Ascending aorta (tissue), 2 donors: ENCODE measurements at regions not wholly inside any gene's neighbourhood (a gene's known extent, or its start where the extent isn't known, plus 50 kb on each side); places are given as distances from the start of the nearest gene placed in this dataset.

Source experiments
- DNase-seq, 2 donors: peaks; one replicate each; pipeline ENCODE4 v3.0.0-alpha.2; 2019; ENCODE audit warnings: low spot score in 2 of 2
- H3K27ac ChIP-seq, 2 donors: fragments of 200-600 bp; sonication (generic); one replicate each; pipeline ENCODE4 v1.5.1; 2016 to 2017; ENCODE audit warnings: mild to moderate bottlenecking in 1 of 2
- H3K27me3 ChIP-seq: fragments of 200-600 bp; sonication (generic); one replicate; pipeline ENCODE4 v1.5.1; 2017
- H3K36me3 ChIP-seq, 2 donors: fragments of 200-600 bp; sonication (generic); one replicate each; pipeline ENCODE4 v1.5.1; 2016
- H3K4me1 ChIP-seq, 2 donors: fragments of 200-600 bp; sonication (generic); one replicate each; pipeline ENCODE4 v1.5.1; 2016 to 2017; ENCODE audit warnings: mild to moderate bottlenecking in 1 of 2
- H3K4me3 ChIP-seq, 2 donors: fragments of 200-600 bp; sonication (generic); one replicate each; pipeline ENCODE4 v1.5.1; 2016 to 2017; ENCODE audit warnings: mild to moderate bottlenecking in 1 of 2
- H3K9me3 ChIP-seq, 2 donors: fragments of 200-600 bp; sonication (generic); one replicate each; pipeline ENCODE4 v1.5.1; 2016
- CTCF ChIP-seq, 3 experiments: fragments of 200-600 bp in 2 of 3; fragments of 450-650 bp in 1 of 3; sonication (generic) in 2 of 3; IDR thresholded peaks; one replicate each; pipeline ENCODE4 v1.5.1; 2016 to 2019; ENCODE audit warnings: antibody characterized with exemption in 3 of 3, mild to moderate bottlenecking in 1 of 3, moderate library complexity in 1 of 3
- intact Hi-C: fragments of 100-400 bp; cut with DNase I; formaldehyde crosslinking; loops from one replicate; pipeline ENCODE4 v1.15.1; 2023

- H3K4me1 ChIP-seq: no peaks in the 10 kb centered on the region
- no peak for DNase-seq
These were observed 859.8 kb downstream of the FSCB start for GRCh38 chr14:43647302-43647701.

GRCh38 chr14:43640718-43641267 lies 866.3 kb downstream of the FSCB start:
- TF ChIP-seq CTCF (IDR thresholded peaks at IDR 0.05): no peak
- intact Hi-C loops: no loop called here
- DNase-seq: no peak
- no peaks in the 10 kb centered on the region for H3K4me1 ChIP-seq
- H3K9me3 ChIP-seq: no peaks in the 10 kb centered on the region
- no peak overlapping the region for H3K27ac ChIP-seq
- no peaks in the 10 kb centered on the region for H3K36me3 ChIP-seq
- H3K27me3 ChIP-seq: no peaks in the 10 kb centered on the region
- no peak overlapping the region for H3K4me3 ChIP-seq

More at GRCh38 chr14:43647302-43647701, 859.8 kb downstream of the FSCB start:
- TF ChIP-seq CTCF (IDR thresholded peaks at IDR 0.05): no peak
- H3K27me3 ChIP-seq: no peaks in the 10 kb centered on the region
- intact Hi-C loops: no loop called here
- no peaks in the 10 kb centered on the region for H3K36me3 ChIP-seq
- H3K27ac ChIP-seq: no peak overlapping the region
- no peaks in the 10 kb centered on the region for H3K9me3 ChIP-seq
- no peak overlapping the region for H3K4me3 ChIP-seq

- Histone ChIP-seq H3K4me1 (no peaks in the 10 kb centered on the region), H3K9me3 (no peaks in the 10 kb centered on the region), H3K36me3 (no peaks in the 10 kb centered on the region), H3K4me3 (no peak overlapping the region), H3K27me3 (no peaks in the 10 kb centered on the region), H3K27ac (no peak overlapping the region)
- TF ChIP-seq CTCF (IDR thresholded peaks at IDR 0.05): no peak
- intact Hi-C loops: no loop called here
- no peak for DNase-seq
These were observed 881.8 kb downstream of the FSCB start for GRCh38 chr14:43625294-43625693.

- Histone ChIP-seq H3K27me3 (no peaks in the 10 kb centered on the region), H3K9me3 (no peaks in the 10 kb centered on the region), H3K27ac (no peak overlapping the region), H3K36me3 (no peaks in the 10 kb centered on the region), H3K4me1 (no peaks in the 10 kb centered on the region), H3K4me3 (no peak overlapping the region)
- no peak for DNase-seq
- no peak for TF ChIP-seq CTCF (IDR thresholded peaks at IDR 0.05)
- intact Hi-C loops: no loop called here
These were observed 885.8 kb downstream of the FSCB start for GRCh38 chr14:43621282-43621681.

DNA sequence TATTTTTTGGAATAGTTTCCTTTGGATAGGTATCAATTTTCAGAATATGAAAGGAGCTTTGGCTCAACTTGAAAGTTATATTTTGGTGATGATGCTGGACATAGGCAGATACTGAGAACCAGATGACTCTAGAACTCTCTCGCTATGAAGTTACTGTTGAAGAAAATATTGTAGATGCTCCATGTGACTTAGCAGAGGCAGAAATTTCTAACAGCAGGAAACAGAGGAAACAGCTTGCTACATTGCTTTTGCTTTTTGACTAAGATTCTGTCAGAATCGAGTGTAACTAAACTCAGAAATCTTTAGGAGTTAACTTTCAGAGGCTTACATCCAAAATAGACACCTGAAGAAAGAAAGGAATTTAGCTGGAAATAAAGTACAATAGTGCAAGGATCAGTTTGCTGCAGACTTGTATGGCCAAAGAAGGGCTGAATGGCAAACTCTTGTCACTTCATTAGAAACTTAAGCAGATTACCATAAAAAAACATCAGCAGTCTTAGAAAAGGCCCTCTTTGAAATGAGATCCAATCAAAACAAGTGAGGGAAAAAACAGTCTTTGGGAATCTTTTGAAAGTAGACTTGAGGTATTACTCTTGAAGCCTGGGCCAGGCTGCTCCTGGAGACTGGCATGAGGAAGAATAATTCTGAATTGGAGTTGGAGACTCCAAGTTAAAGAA lies 911.8 kb downstream of the FSCB start:
- Histone ChIP-seq H3K36me3 (no peaks in the 10 kb centered on the region), H3K27me3 (no peaks in the 10 kb centered on the region), H3K27ac (no peak overlapping the region), H3K4me1 (no peaks in the 10 kb centered on the region), H3K9me3 (no peaks in the 10 kb centered on the region), H3K4me3 (no peak overlapping the region)
- no peak for TF ChIP-seq CTCF (IDR thresholded peaks at IDR 0.05)
- intact Hi-C loops: no loop called here
- no peak for DNase-seq
